AG10803 (cell line): ENCODE measurements at regions not wholly inside any gene's neighbourhood (a gene's known extent, or its start where the extent isn't known, plus 50 kb on each side); places are given as distances from the start of the nearest gene placed in this dataset.

Experiments used
- DNase-seq: peaks from one replicate; pipeline ENCODE4 v3.0.0; 2010; ENCODE audit warnings: low read depth
- H3K4me3 ChIP-seq: 2 replicates; pipeline ENCODE4 v1.5.1; 2011; ENCODE audit warnings: mild to moderate bottlenecking, low read length, control low read depth
- CTCF ChIP-seq: conservative IDR thresholded peaks from 2 replicates; pipeline ENCODE4 v1.5.1; 2011; ENCODE audit warnings: mild to moderate bottlenecking, low read length, control low read depth, inconsistent platforms

- TF ChIP-seq CTCF: no peak
- peak; percentile 91 for DNase-seq
- no peak overlapping the region for H3K4me3 ChIP-seq
Measured at GRCh38 chr18:70420146-70420898, 131.5 kb downstream of the SOCS6 start.

- TF ChIP-seq CTCF: no peak
- DNase-seq: peak; percentile 35
- no peak overlapping the region for H3K4me3 ChIP-seq
Measured at GRCh38 chr18:70419526-70419925, 130.7 kb downstream of the SOCS6 start.

- DNase-seq: no peak
- H3K4me3 ChIP-seq: no peak overlapping the region
- no peak for TF ChIP-seq CTCF
Measured at GRCh38 chr18:70418546-70419311, 129.9 kb downstream of the SOCS6 start.

- DNase-seq: no peak
- no peak overlapping the region for H3K4me3 ChIP-seq
- no peak for TF ChIP-seq CTCF
Measured at GRCh38 chr18:70417847-70418246, 129.0 kb downstream of the SOCS6 start.

GRCh38 chr18:70416496-70416895, 127.7 kb downstream of the SOCS6 start:
- DNase-seq: no peak
- H3K4me3 ChIP-seq: no peak overlapping the region
- no peak for TF ChIP-seq CTCF

- no peak for TF ChIP-seq CTCF
- DNase-seq: peak; percentile 49
- H3K4me3 ChIP-seq: no peak overlapping the region
Measured at GRCh38 chr18:70415823-70416488, 127.1 kb downstream of the SOCS6 start.
